IMR-90 (cell line): ENCODE measurements at regions not wholly inside any gene's neighbourhood (a gene's known extent, or its start where the extent isn't known, plus 50 kb on each side); places are given as distances from the start of the nearest gene placed in this dataset.
A peak's percentile ranks its signal among the peaks of the same experiment; 100 is the strongest.

Experiments used
- ATAC-seq: fragments of 200-7000 bp; cut with Tn5 transposase; 2 replicates; pipeline ENCODE4 v1.9.1; 2020; ENCODE audit warnings: low read depth, mild to moderate bottlenecking, moderate library complexity
- BruUV-seq: library from RNA; stranded (reverse); fragments of 400-500 nt; replicated peaks from 2 replicates; lab custom pipeline; 2021; lab: Mats Ljungman, UMichigan
- CTCF ChIA-PET: fragments of 300-600 bp; formaldehyde crosslinking; extraction: SDS; loops from one replicate; lab custom pipeline; 2021; ENCODE audit warnings: antibody characterized with exemption; lab: Yijun Ruan, JAX
- POLR2A ChIA-PET: fragments of 300-600 bp; sonication (Branson Sonifier 250); formaldehyde crosslinking; loops from one replicate; lab custom pipeline; 2022; ENCODE audit warnings: antibody characterized with exemption; ENCODE audit not compliant: unreplicated experiment; lab: Charles Lee
- DNase-seq: peaks from one replicate; pipeline ENCODE4 v3.0.0; 2013
- H2AFZ ChIP-seq: replicated peaks from 2 replicates; pipeline ENCODE3; 2013; ENCODE audit warnings: low read length, mild to moderate bottlenecking; ENCODE audit not compliant: poor library complexity
- H2AK5ac ChIP-seq: 2 replicates; pipeline ENCODE4 v1.6.1; 2013; ENCODE audit warnings: low read depth, low read length, inconsistent platforms
- H2AK9ac ChIP-seq: replicated peaks from 2 replicates; pipeline ENCODE3; 2013; ENCODE audit warnings: mild to moderate bottlenecking, low read depth, low read length, moderate library complexity; ENCODE audit not compliant: poor library complexity
- H2BK120ac ChIP-seq: 2 replicates; pipeline ENCODE4 v1.6.1; 2013; ENCODE audit warnings: low read depth, low read length, inconsistent platforms
- H2BK15ac ChIP-seq: 3 replicates; pipeline ENCODE4 v1.6.1; 2013; ENCODE audit warnings: low read depth, low read length, inconsistent platforms
- H2BK20ac ChIP-seq: 2 replicates; pipeline ENCODE4 v1.6.1; 2013; ENCODE audit warnings: low read depth, mild to moderate bottlenecking, inconsistent platforms, low read length, moderate library complexity
- H2BK5ac ChIP-seq: 2 replicates; pipeline ENCODE4 v1.6.1; 2013; ENCODE audit warnings: mild to moderate bottlenecking, low read depth, low read length, inconsistent platforms; ENCODE audit not compliant: poor library complexity, severe bottlenecking
- H3K14ac ChIP-seq: replicated peaks from 2 replicates; pipeline ENCODE4 v1.6.1; 2013; ENCODE audit warnings: low read depth, low read length, inconsistent platforms
- H3K18ac ChIP-seq: 2 replicates; pipeline ENCODE4 v1.6.1; 2013; ENCODE audit warnings: low read depth, low read length, control low read depth
- H3K23ac ChIP-seq: 2 replicates; pipeline ENCODE4 v1.6.1; 2013; ENCODE audit warnings: low read depth, low read length, inconsistent platforms
- H3K27ac ChIP-seq: 2 replicates; pipeline ENCODE4 v1.5.1; 2013; ENCODE audit warnings: mild to moderate bottlenecking, control low read depth, low read length; ENCODE audit not compliant: insufficient read depth
- H3K27me3 ChIP-seq: 2 replicates; pipeline ENCODE4 v1.6.1; 2013; ENCODE audit warnings: low read length; ENCODE audit not compliant: control insufficient read depth, insufficient read depth
- H3K36me3 ChIP-seq: 2 replicates; pipeline ENCODE4 v1.6.1; 2013; ENCODE audit warnings: low read length, mixed read lengths; ENCODE audit not compliant: control insufficient read depth, insufficient read depth
- H3K4ac ChIP-seq: 2 replicates; pipeline ENCODE4 v1.6.1; 2013; ENCODE audit warnings: low read depth, low read length, inconsistent platforms
- H3K4me1 ChIP-seq: 2 replicates; pipeline ENCODE4 v1.6.1; 2013; ENCODE audit warnings: low read length, mixed read lengths; ENCODE audit not compliant: control insufficient read depth, insufficient read depth
- H3K4me2 ChIP-seq: 2 replicates; pipeline ENCODE4 v1.6.1; 2013; ENCODE audit warnings: low read depth, mild to moderate bottlenecking, control low read depth, low read length, moderate library complexity
- H3K4me3 ChIP-seq: 2 replicates; pipeline ENCODE4 v1.5.1; 2013; ENCODE audit warnings: low read depth, mild to moderate bottlenecking, control low read depth, low read length, moderate library complexity; ENCODE audit not compliant: insufficient read depth
- H3K56ac ChIP-seq: 2 replicates; pipeline ENCODE4 v1.6.1; 2013; ENCODE audit warnings: low read length, inconsistent platforms; ENCODE audit not compliant: insufficient read depth; ENCODE audit errors: extremely low read depth
- H3K79me1 ChIP-seq, 2 experiments: 2 replicates each; pipeline ENCODE4 v1.6.1; 2013; ENCODE audit warnings: low read length in 2 of 2, inconsistent platforms in 1 of 2, low read depth in 1 of 2
- H3K9ac ChIP-seq: 2 replicates; pipeline ENCODE4 v1.6.1; 2013; ENCODE audit warnings: low read depth, low read length, control low read depth
- H3K9me1 ChIP-seq: 2 replicates; pipeline ENCODE4 v1.6.1; 2013; ENCODE audit warnings: low read length, inconsistent platforms; ENCODE audit not compliant: insufficient read depth
- H3K9me3 ChIP-seq: 2 replicates; pipeline ENCODE4 v1.6.1; 2013; ENCODE audit warnings: low read length; ENCODE audit not compliant: control insufficient read depth, insufficient read depth
- H4K20me1 ChIP-seq: 2 replicates; pipeline ENCODE4 v1.6.1; 2013; ENCODE audit warnings: low read length, inconsistent platforms; ENCODE audit not compliant: insufficient read depth
- H4K5ac ChIP-seq: 2 replicates; pipeline ENCODE4 v1.6.1; 2013; ENCODE audit warnings: mild to moderate bottlenecking, low read depth, low read length, control low read depth
- H4K8ac ChIP-seq, 2 experiments: 2 replicates each; pipeline ENCODE4 v1.6.1; 2013; ENCODE audit warnings: low read depth in 2 of 2, low read length in 2 of 2, control low read depth in 1 of 2, inconsistent platforms in 1 of 2
- H4K91ac ChIP-seq: 2 replicates; pipeline ENCODE4 v1.6.1; 2013; ENCODE audit warnings: low read depth, low read length, inconsistent platforms; ENCODE audit not compliant: insufficient read depth
- BHLHE40 ChIP-seq: fragments of 150-350 bp; IDR thresholded peaks from 2 replicates; pipeline ENCODE4 v1.6.1; 2016; ENCODE audit warnings: mild to moderate bottlenecking, low read depth, low read length
- CHD1 ChIP-seq: IDR thresholded peaks from 2 replicates; pipeline ENCODE4 v1.6.1; 2012; ENCODE audit warnings: low read depth, low read length, improper control_type of control experiment
- CTCF ChIP-seq: conservative IDR thresholded peaks from 2 replicates; pipeline ENCODE4 v1.5.1; 2012; ENCODE audit warnings: mild to moderate bottlenecking, low read depth, low read length, improper control_type of control experiment
- FOS ChIP-seq: fragments of 150-350 bp; IDR thresholded peaks from 2 replicates; pipeline ENCODE4 v1.6.1; 2016; ENCODE audit warnings: low read depth, low read length
- MAFK ChIP-seq: IDR thresholded peaks from 2 replicates; pipeline ENCODE4 v1.6.1; 2012; ENCODE audit warnings: low read depth, low read length, improper control_type of control experiment
- RFX5 ChIP-seq: IDR thresholded peaks from 2 replicates; pipeline ENCODE4 v1.8.0; 2012; ENCODE audit warnings: low read depth, mild to moderate bottlenecking, low read length, moderate library complexity
- SMC3 ChIP-seq: fragments of 150-350 bp; IDR thresholded peaks from 2 replicates; pipeline ENCODE4 v1.6.1; 2016; ENCODE audit warnings: low read depth, mild to moderate bottlenecking, antibody characterized with exemption, low read length, moderate library complexity
- WGBS, 2 experiments: methylation state at CpG; one replicate each; pipeline versions ENCODE4 v1.1.5 to v1.1.7; 2013; ENCODE audit warnings: missing lambda C conversion rate in 2 of 2; ENCODE audit not compliant: insufficient read length in 1 of 2; ENCODE audit errors: extremely low coverage in 2 of 2; 5-methylcytosine and 5-hydroxymethylcytosine counted together
- dilution Hi-C: fragments of 300-500 bp; cut with HindIII; formaldehyde crosslinking; loops from one replicate; pipeline ENCODE4 v1.14.3; 2018; ENCODE audit warnings: low sequenced_read_pairs; ENCODE audit not compliant: unreplicated experiment
- in situ Hi-C: fragments of 300-500 bp; cut with MboI; formaldehyde crosslinking; loops from 3 replicates; pipeline ENCODE4 v1.14.3; 2019; ENCODE audit warnings: low sequenced_read_pairs, inconsistent platforms, mixed read lengths
- intact Hi-C: fragments of 100-400 bp; cut with micrococcal nuclease; formaldehyde crosslinking; loops from 2 replicates; pipeline ENCODE4 v1.10.0; 2022

DNA sequence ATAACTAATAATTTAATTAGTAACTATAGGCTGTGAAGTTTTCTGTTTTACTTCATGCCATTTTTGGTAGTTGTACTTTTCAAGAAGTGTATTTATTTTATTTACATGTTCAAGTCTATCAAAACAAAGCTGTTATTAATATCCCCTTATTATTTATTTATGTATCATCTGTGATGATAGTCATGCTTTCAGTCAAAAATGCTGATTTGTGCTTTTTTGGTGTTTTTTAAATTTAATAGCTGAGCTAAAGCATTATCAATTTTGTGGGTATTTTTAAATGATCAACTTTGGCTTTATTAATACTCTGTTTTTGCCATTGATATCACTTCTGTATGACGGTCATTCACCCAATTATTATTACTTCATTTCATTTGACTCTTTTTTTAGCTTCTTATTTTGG lies 1229.2 kb upstream of the CADM2 start:
- Histone ChIP-seq H2BK120ac (no peak overlapping the region), H3K27me3 (no peaks in the 10 kb centered on the region), H3K23ac (no peak overlapping the region), H3K9me1 (no peaks in the 10 kb centered on the region), H2BK5ac (no peak overlapping the region), H3K9ac (no peak overlapping the region), H3K79me1 (no peaks in the 10 kb centered on the region), H3K4me3 (no peak overlapping the region), H3K27ac (no peak overlapping the region), H4K5ac (no peak overlapping the region), H3K4me2 (no peak overlapping the region), H3K18ac (no peak overlapping the region), H3K36me3 (no peaks in the 10 kb centered on the region), H2BK20ac (no peak overlapping the region), H4K20me1 (no peaks in the 10 kb centered on the region), H4K8ac (no peak overlapping the region), H4K91ac (no peak overlapping the region), H2BK15ac (no peak overlapping the region), H2AK9ac (no peak overlapping the region), H3K9me3 (peaks cover 13% of the 10 kb centered on the region), H2AFZ (no peak overlapping the region), H2AK5ac (no peak overlapping the region), H3K56ac (no peak overlapping the region), H3K4ac (no peak overlapping the region), H3K14ac (no peak overlapping the region), H3K4me1 (no peaks in the 10 kb centered on the region)
- in situ Hi-C loops (no loop called here), intact Hi-C loops (no loop called here), dilution Hi-C loops (no loop called here)
- no CpG with 5 or more reads among the region's 1 CpG for WGBS, 2 experiments
- BruUV-seq, result no TSS peak
- DNase-seq (no peak), ATAC-seq (no peak)
- ChIA-PET CTCF (no interaction called here), POLR2A (no interaction called here)
- TF ChIP-seq MAFK (peak; percentile 53), CHD1 (no peak), CTCF (no peak), FOS (no peak), SMC3 (no peak), RFX5 (no peak), BHLHE40 (no peak)
